Esophagus squamous epithelium (tissue), 4 donors: ENCODE measurements at regions not wholly inside any gene's neighbourhood (a gene's known extent, or its start where the extent isn't known, plus 50 kb on each side); places are given as distances from the start of the nearest gene placed in this dataset.

Experiments used
- POLR2A ChIP-seq, 4 donors: fragments of 450-650 bp; IDR thresholded peaks; one replicate each; pipeline ENCODE4 v1.6.1; 2017; ENCODE audit warnings: antibody characterized with exemption in 4 of 4, mild to moderate bottlenecking in 4 of 4, moderate library complexity in 3 of 4
- TF ChIP-seq, protein P1 (sequence below), 6 experiments: fragments of 450-650 bp in 4 of 6; fragments of 200-600 bp in 2 of 6; sonication (generic) in 2 of 6; IDR thresholded peaks; one replicate each; pipeline ENCODE4 v1.5.1; 2016 to 2019; ENCODE audit warnings: antibody characterized with exemption in 6 of 6, mild to moderate bottlenecking in 4 of 6, moderate library complexity in 4 of 6

DNA sequence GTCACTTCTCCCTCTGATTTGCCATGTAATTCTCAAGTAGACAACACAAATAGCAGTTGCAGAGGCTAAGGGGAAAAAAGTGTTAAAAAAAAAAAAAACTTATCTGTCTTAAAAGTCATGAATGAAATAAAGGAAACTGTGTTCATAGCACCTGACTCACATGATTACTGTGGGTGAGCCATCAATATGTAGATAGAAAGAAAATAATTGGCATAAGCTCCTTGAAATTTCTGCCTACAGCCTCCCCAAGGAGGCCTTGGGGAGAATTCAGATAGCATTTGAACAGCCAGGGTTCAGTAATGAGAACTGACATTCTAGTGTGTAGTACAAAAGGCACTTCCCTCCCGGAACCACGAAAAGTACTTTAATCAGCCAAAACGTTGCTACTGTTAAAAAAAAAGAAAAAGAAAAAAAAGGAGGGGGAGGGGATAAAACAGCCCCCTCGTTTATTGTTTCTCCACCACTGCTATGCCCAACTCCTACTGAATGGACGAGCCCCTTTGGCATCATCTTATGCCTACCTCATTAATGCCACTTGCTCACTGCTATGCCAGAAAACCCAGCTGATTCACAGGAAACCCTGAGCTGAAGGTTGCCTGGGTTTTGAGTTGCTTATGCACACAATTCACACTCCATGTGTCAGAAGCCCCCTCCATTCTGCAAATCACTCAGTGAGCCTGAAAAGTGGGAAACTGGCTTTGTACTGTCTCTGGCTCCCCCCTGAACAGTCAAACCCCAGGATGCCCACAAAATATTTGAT, 65.5 kb upstream of the KLF7 start:
- TF ChIP-seq POLR2A (IDR thresholded peaks at IDR 0.05) = no peak
- TF ChIP-seq, protein P1, sequence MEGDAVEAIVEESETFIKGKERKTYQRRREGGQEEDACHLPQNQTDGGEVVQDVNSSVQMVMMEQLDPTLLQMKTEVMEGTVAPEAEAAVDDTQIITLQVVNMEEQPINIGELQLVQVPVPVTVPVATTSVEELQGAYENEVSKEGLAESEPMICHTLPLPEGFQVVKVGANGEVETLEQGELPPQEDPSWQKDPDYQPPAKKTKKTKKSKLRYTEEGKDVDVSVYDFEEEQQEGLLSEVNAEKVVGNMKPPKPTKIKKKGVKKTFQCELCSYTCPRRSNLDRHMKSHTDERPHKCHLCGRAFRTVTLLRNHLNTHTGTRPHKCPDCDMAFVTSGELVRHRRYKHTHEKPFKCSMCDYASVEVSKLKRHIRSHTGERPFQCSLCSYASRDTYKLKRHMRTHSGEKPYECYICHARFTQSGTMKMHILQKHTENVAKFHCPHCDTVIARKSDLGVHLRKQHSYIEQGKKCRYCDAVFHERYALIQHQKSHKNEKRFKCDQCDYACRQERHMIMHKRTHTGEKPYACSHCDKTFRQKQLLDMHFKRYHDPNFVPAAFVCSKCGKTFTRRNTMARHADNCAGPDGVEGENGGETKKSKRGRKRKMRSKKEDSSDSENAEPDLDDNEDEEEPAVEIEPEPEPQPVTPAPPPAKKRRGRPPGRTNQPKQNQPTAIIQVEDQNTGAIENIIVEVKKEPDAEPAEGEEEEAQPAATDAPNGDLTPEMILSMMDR (IDR thresholded peaks at IDR 0.05) = no peak
